Activated T-helper 17 cell treated with anti-CD3 and anti-CD28 coated beads, Interleukin-2, amount 50 U/mL, for 72 hours (primary cell): ENCODE measurements at regions not wholly inside any gene's neighbourhood (a gene's known extent, or its start where the extent isn't known, plus 50 kb on each side); places are given as distances from the start of the nearest gene placed in this dataset.
"Not testable (repeated sequence)": the region's sequence is repeated elsewhere in the genome, so short reads cannot be mapped to it uniquely, and the experiment has no call there.

Experiments used
- ATAC-seq: fragments of 150-1000 bp; cut with Tn5 transposase; replicated peaks from 2 replicates; pipeline ENCODE4 v1.10.0; 2021; ENCODE audit warnings: mild to moderate bottlenecking, moderate library complexity
- H3K27ac Mint-ChIP-seq: one replicate; pipeline ENCODE4 v1.8.0; 2022; ENCODE audit warnings: mixed read lengths
- H3K27me3 Mint-ChIP-seq: one replicate; pipeline ENCODE4 v1.8.0; 2022; ENCODE audit warnings: mixed read lengths
- H3K36me3 Mint-ChIP-seq: one replicate; pipeline ENCODE4 v1.8.0; 2022; ENCODE audit warnings: low read depth, mild to moderate bottlenecking, mixed read lengths
- H3K4me1 Mint-ChIP-seq: one replicate; pipeline ENCODE4 v1.8.0; 2022; ENCODE audit warnings: mixed read lengths
- H3K4me3 Mint-ChIP-seq: one replicate; pipeline ENCODE4 v1.8.0; 2022; ENCODE audit warnings: mild to moderate bottlenecking, mixed read lengths
- H3K9me3 Mint-ChIP-seq: one replicate; pipeline ENCODE4 v1.8.0; 2022; ENCODE audit warnings: mixed read lengths

GRCh38 chr14:30332374-30332773 lies 226.6 kb upstream of the G2E3 start:
- Mint-ChIP-seq H3K27me3 (peaks cover 14% of the 10 kb centered on the region), H3K9me3 (peaks cover 5% of the 10 kb centered on the region), H3K27ac (no peak overlapping the region), H3K36me3 (no peaks in the 10 kb centered on the region), H3K4me3 (no peak overlapping the region), H3K4me1 (peaks cover 4% of the 10 kb centered on the region)
- no peak for ATAC-seq

GRCh38 chr14:30333934-30334333 lies 225.0 kb upstream of the G2E3 start:
- Mint-ChIP-seq H3K36me3 (no peaks in the 10 kb centered on the region), H3K9me3 (peaks cover 5% of the 10 kb centered on the region), H3K4me3 (no peak overlapping the region), H3K27ac (no peak overlapping the region), H3K4me1 (peaks cover 4% of the 10 kb centered on the region), H3K27me3 (peaks cover 10% of the 10 kb centered on the region)
- peak; percentile 81 for ATAC-seq

- Mint-ChIP-seq H3K36me3 (no peaks in the 10 kb centered on the region), H3K27ac (no peak overlapping the region), H3K4me3 (no peak overlapping the region), H3K9me3 (peaks cover 5% of the 10 kb centered on the region), H3K27me3 (peaks cover 7% of the 10 kb centered on the region), H3K4me1 (peaks cover 9% of the 10 kb centered on the region)
- no peak for ATAC-seq
Observed at GRCh38 chr14:30337456-30337855, 221.5 kb upstream of the G2E3 start.

- Mint-ChIP-seq H3K36me3 (no peaks in the 10 kb centered on the region), H3K9me3 (no peaks in the 10 kb centered on the region), H3K27me3 (peaks cover 6% of the 10 kb centered on the region), H3K4me3 (peak overlapping the region; percentile 48), H3K27ac (no peak overlapping the region), H3K4me1 (peaks cover 8% of the 10 kb centered on the region)
- ATAC-seq, result no peak
Observed at GRCh38 chr14:30339311-30339901, 219.6 kb upstream of the G2E3 start.

GRCh38 chr14:30340495-30340894 lies 218.5 kb upstream of the G2E3 start:
- H3K36me3 Mint-ChIP-seq, result no peaks in the 10 kb centered on the region
- H3K27me3 Mint-ChIP-seq, result peaks cover 6% of the 10 kb centered on the region
- ATAC-seq, result no peak
- H3K4me1 Mint-ChIP-seq, result peaks cover 5% of the 10 kb centered on the region
- H3K4me3 Mint-ChIP-seq, result no peak overlapping the region
- H3K27ac Mint-ChIP-seq, result no peak overlapping the region
- peaks cover 9% of the 10 kb centered on the region for H3K9me3 Mint-ChIP-seq

- Mint-ChIP-seq H3K27me3 (peaks cover 16% of the 10 kb centered on the region), H3K4me1 (no peaks in the 10 kb centered on the region), H3K4me3 (no peak overlapping the region), H3K27ac (no peak overlapping the region), H3K36me3 (no peaks in the 10 kb centered on the region), H3K9me3 (peaks cover 9% of the 10 kb centered on the region)
- ATAC-seq, result no peak
Observed at GRCh38 chr14:30345511-30345910, 213.4 kb upstream of the G2E3 start.

- Mint-ChIP-seq H3K9me3 (peaks cover 9% of the 10 kb centered on the region), H3K27me3 (peaks cover 21% of the 10 kb centered on the region), H3K4me1 (no peaks in the 10 kb centered on the region), H3K36me3 (no peaks in the 10 kb centered on the region), H3K4me3 (no peak overlapping the region), H3K27ac (no peak overlapping the region)
- ATAC-seq, result no peak
Observed at GRCh38 chr14:30348445-30348844, 210.5 kb upstream of the G2E3 start.

GRCh38 chr14:30349520-30349919 lies 209.4 kb upstream of the G2E3 start:
- no peak for ATAC-seq
- no peak overlapping the region for H3K4me3 Mint-ChIP-seq
- H3K27ac Mint-ChIP-seq, result no peak overlapping the region
- peaks cover 9% of the 10 kb centered on the region for H3K9me3 Mint-ChIP-seq
- H3K4me1 Mint-ChIP-seq, result no peaks in the 10 kb centered on the region
- peaks cover 21% of the 10 kb centered on the region for H3K27me3 Mint-ChIP-seq
- no peaks in the 10 kb centered on the region for H3K36me3 Mint-ChIP-seq

GRCh38 chr14:30354439-30354838 lies 204.5 kb upstream of the G2E3 start:
- peaks cover 8% of the 10 kb centered on the region for H3K4me1 Mint-ChIP-seq
- H3K36me3 Mint-ChIP-seq, result no peaks in the 10 kb centered on the region
- H3K27ac Mint-ChIP-seq, result peak overlapping the region; percentile 79
- peaks cover under 1% of the 10 kb centered on the region for H3K9me3 Mint-ChIP-seq
- peaks cover 23% of the 10 kb centered on the region for H3K27me3 Mint-ChIP-seq
- peak; percentile 29 for ATAC-seq
- H3K4me3 Mint-ChIP-seq, result peak overlapping the region; percentile 23

- peak; percentile 91 for ATAC-seq
- Mint-ChIP-seq H3K4me1 (peaks cover 8% of the 10 kb centered on the region), H3K27me3 (peaks cover 20% of the 10 kb centered on the region), H3K36me3 (no peaks in the 10 kb centered on the region), H3K27ac (peak overlapping the region; percentile 79), H3K4me3 (peak overlapping the region; percentile 23), H3K9me3 (peaks cover 4% of the 10 kb centered on the region)
Observed at GRCh38 chr14:30355431-30355913, 203.5 kb upstream of the G2E3 start.

GRCh38 chr14:30356438-30357202 lies 202.3 kb upstream of the G2E3 start:
- H3K4me1 Mint-ChIP-seq, result peaks cover 8% of the 10 kb centered on the region
- ATAC-seq, result no peak
- peaks cover 19% of the 10 kb centered on the region for H3K27me3 Mint-ChIP-seq
- no peaks in the 10 kb centered on the region for H3K36me3 Mint-ChIP-seq
- no peak overlapping the region for H3K4me3 Mint-ChIP-seq
- H3K9me3 Mint-ChIP-seq, result peaks cover 4% of the 10 kb centered on the region
- H3K27ac Mint-ChIP-seq, result peak overlapping the region; percentile 79

- no peak for ATAC-seq
- H3K27ac Mint-ChIP-seq, result no peak overlapping the region
- no peaks in the 10 kb centered on the region for H3K36me3 Mint-ChIP-seq
- peaks cover 16% of the 10 kb centered on the region for H3K27me3 Mint-ChIP-seq
- H3K9me3 Mint-ChIP-seq, result peaks cover 4% of the 10 kb centered on the region
- no peak overlapping the region for H3K4me3 Mint-ChIP-seq
- peaks cover 8% of the 10 kb centered on the region for H3K4me1 Mint-ChIP-seq
Observed at GRCh38 chr14:30357791-30358190, 201.2 kb upstream of the G2E3 start.

GRCh38 chr14:30362369-30363218 lies 196.4 kb upstream of the G2E3 start:
- H3K36me3 Mint-ChIP-seq, result no peaks in the 10 kb centered on the region
- H3K27me3 Mint-ChIP-seq, result peaks cover 7% of the 10 kb centered on the region
- H3K4me1 Mint-ChIP-seq, result no peaks in the 10 kb centered on the region
- H3K9me3 Mint-ChIP-seq, result peaks cover 4% of the 10 kb centered on the region
- H3K4me3 Mint-ChIP-seq, result no peak overlapping the region
- no peak overlapping the region for H3K27ac Mint-ChIP-seq
- no peak for ATAC-seq

- H3K4me1 Mint-ChIP-seq, result not testable (repeated sequence)
Observed at GRCh38 chr14:30363219-30363880, 195.6 kb upstream of the G2E3 start.

More at GRCh38 chr14:30363219-30363880, 195.6 kb upstream of the G2E3 start:
- not testable (repeated sequence) for H3K27me3 Mint-ChIP-seq, H3K36me3 Mint-ChIP-seq, H3K4me3 Mint-ChIP-seq, H3K27ac Mint-ChIP-seq, ATAC-seq, H3K9me3 Mint-ChIP-seq
